Body of pancreas (tissue), 4 donors: ENCODE measurements at regions not wholly inside any gene's neighbourhood (a gene's known extent, or its start where the extent isn't known, plus 50 kb on each side); places are given as distances from the start of the nearest gene placed in this dataset.
"Not testable (repeated sequence)": the region's sequence is repeated elsewhere in the genome, so short reads cannot be mapped to it uniquely, and the experiment has no call there.

Experiments used
- ATAC-seq: fragments of 150-250 bp; one replicate; pipeline ENCODE4 v1.9.1; 2016
- DNase-seq, 4 donors: peaks; one replicate each; pipeline ENCODE4 v3.0.0-alpha.2; 2019
- H3K27ac ChIP-seq, 4 donors: fragments of 200-600 bp; sonication (generic); 1 replicate in 3 of 4; 2 replicates in 1 of 4; pipeline versions ENCODE4 v1.5.1 to v1.6.1; 2016 to 2019; ENCODE audit warnings: mild to moderate bottlenecking in 1 of 4, mixed read lengths in 1 of 4, moderate library complexity in 1 of 4
- H3K27me3 ChIP-seq, 2 donors: fragments of 200-600 bp; sonication (generic); one replicate each; pipeline ENCODE4 v1.6.0; 2016; ENCODE audit warnings: mild to moderate bottlenecking in 1 of 2
- H3K36me3 ChIP-seq, 2 donors: fragments of 200-600 bp; sonication (generic); replicated peaks in 1 of 2; 2 replicates each; pipeline ENCODE4 v1.5.1; 2016; ENCODE audit warnings: low read depth in 2 of 2; ENCODE audit not compliant: insufficient read depth in 1 of 2
- H3K4me1 ChIP-seq: fragments of 200-600 bp; sonication (generic); one replicate; pipeline ENCODE4 v1.6.0; 2016
- H3K4me3 ChIP-seq, 2 donors: fragments of 200-600 bp; sonication (generic); 1 replicate in 1 of 2; 2 replicates in 1 of 2; pipeline ENCODE4 v1.5.1; 2016 to 2019
- H3K9me3 ChIP-seq, 3 donors: fragments of 200-600 bp; sonication (generic); 1 replicate in 2 of 3; 2 replicates in 1 of 3; pipeline ENCODE4 v1.5.1; 2016
- POLR2A ChIP-seq, 3 donors: fragments of 450-650 bp; IDR thresholded peaks; one replicate each; pipeline ENCODE4 v1.6.1; 2016; ENCODE audit warnings: antibody characterized with exemption in 3 of 3, mild to moderate bottlenecking in 2 of 3
- WGBS, 2 donors: methylation state at CpG; one replicate each; pipeline ENCODE4 v1.1.5; 2017; 5-methylcytosine and 5-hydroxymethylcytosine counted together
- intact Hi-C: fragments of 100-400 bp; cut with DNase I; formaldehyde crosslinking; loops from one replicate; pipeline ENCODE4 v1.15.1; 2023
- TF ChIP-seq, protein P1 (sequence below), 7 experiments: fragments of 450-650 bp in 4 of 7; fragments of 200-600 bp in 3 of 7; sonication (generic) in 3 of 7; IDR thresholded peaks; one replicate each; pipeline ENCODE4 v1.5.1; 2016 to 2019; ENCODE audit warnings: antibody characterized with exemption in 7 of 7

DNA sequence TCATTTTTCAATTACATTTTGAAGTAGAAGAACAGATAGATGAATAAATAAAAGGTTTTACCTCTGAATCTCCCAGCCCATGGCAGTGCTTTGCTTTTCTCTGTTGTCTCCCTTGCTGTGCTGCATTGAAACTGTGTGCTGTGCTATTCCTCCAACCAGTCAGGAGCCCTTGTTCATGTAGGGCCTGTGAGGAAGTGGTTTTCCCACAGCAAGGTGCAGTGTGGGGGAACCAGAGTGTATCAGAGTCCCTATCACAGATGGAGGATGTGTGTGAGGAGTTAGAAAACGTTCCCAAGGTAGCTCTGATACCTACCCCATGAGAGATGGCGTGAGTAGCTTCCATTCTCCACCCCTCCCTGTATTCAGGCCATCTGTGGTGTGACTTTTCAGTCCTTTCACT lies 72.8 kb upstream of the RALGAPA2 start:
- H3K9me3 ChIP-seq = no peaks in the 10 kb centered on the region
- TF ChIP-seq, protein P1, sequence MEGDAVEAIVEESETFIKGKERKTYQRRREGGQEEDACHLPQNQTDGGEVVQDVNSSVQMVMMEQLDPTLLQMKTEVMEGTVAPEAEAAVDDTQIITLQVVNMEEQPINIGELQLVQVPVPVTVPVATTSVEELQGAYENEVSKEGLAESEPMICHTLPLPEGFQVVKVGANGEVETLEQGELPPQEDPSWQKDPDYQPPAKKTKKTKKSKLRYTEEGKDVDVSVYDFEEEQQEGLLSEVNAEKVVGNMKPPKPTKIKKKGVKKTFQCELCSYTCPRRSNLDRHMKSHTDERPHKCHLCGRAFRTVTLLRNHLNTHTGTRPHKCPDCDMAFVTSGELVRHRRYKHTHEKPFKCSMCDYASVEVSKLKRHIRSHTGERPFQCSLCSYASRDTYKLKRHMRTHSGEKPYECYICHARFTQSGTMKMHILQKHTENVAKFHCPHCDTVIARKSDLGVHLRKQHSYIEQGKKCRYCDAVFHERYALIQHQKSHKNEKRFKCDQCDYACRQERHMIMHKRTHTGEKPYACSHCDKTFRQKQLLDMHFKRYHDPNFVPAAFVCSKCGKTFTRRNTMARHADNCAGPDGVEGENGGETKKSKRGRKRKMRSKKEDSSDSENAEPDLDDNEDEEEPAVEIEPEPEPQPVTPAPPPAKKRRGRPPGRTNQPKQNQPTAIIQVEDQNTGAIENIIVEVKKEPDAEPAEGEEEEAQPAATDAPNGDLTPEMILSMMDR (IDR thresholded peaks at IDR 0.05) = no peak
- TF ChIP-seq POLR2A (IDR thresholded peaks at IDR 0.05) = no peak
- intact Hi-C loops = no loop called here
- H3K27ac ChIP-seq = no peak overlapping the region
- H3K27me3 ChIP-seq = no peaks in the 10 kb centered on the region
- H3K4me1 ChIP-seq = peaks cover 8% of the 10 kb centered on the region
- no peaks in the 10 kb centered on the region for H3K36me3 ChIP-seq
- ATAC-seq (no peak), DNase-seq (no peak)
- no peak overlapping the region for H3K4me3 ChIP-seq
- 63 to 75% methylated on average over 2 of the region's 2 CpGs for WGBS, 2 donors

DNA sequence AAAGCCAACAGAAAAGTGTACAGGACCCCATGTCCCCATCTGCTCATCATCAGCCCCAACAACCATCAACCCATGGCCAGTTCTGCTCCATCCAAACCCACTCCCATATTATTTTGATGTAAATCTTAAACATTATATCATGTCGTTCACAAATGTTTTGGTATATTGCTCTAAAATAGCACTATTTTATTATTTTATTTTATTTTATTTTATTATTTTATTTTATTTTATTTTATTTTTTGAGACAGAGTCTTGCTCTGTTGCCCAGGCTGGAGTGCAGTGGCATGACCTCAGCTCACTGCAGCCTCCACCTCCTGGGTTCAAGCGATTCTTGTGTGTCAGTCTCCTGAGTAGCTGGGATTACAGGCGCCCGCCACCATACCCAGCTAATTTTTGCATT lies 72.0 kb upstream of the RALGAPA2 start:
- 70 to 95% methylated on average over 4 of the region's 4 CpGs for WGBS, 2 donors

GRCh38 chr20:20783450-20783849 lies 71.0 kb upstream of the RALGAPA2 start:
- intact Hi-C loops = no loop called here
- Histone ChIP-seq H3K27ac (no peak overlapping the region), H3K4me1 (peaks cover 10% of the 10 kb centered on the region), H3K9me3 (no peaks in the 10 kb centered on the region), H3K27me3 (no peaks in the 10 kb centered on the region), H3K36me3 (no peaks in the 10 kb centered on the region), H3K4me3 (no peak overlapping the region)
- DNase-seq (no peak), ATAC-seq (no peak)
- TF ChIP-seq, protein P1 (IDR thresholded peaks at IDR 0.05) = no peak
- no peak for TF ChIP-seq POLR2A (IDR thresholded peaks at IDR 0.05)
- 56 to 65% methylated on average over 6 of the region's 6 CpGs for WGBS, 2 donors

More for the DNA sequence above, 72.0 kb upstream of the RALGAPA2 start:
- H3K27me3 ChIP-seq, intact Hi-C loops, H3K4me3 ChIP-seq, ATAC-seq, H3K9me3 ChIP-seq, H3K27ac ChIP-seq, DNase-seq, H3K36me3 ChIP-seq: not testable (repeated sequence)
- peaks cover 10% of the 10 kb centered on the region for H3K4me1 ChIP-seq

DNA sequence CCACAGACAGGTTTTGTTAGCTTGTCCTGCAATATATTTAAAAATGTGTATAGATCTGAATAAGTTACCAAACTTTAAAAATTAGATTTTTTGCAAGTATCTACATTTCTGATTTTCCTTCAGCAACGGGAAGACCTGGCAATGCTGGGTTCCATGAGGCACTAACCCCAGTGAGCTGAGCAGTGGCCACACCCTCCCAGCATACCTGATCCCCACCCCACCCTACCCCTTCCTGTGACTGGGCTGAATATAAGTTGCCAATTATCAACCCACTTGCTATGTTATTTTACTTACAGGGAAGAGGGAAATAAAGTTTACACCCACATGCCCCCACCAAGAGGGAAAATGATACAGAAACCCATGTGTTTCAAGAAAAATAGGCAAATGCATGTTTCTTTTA lies 70.3 kb upstream of the RALGAPA2 start:
- no peak overlapping the region for H3K4me3 ChIP-seq
- H3K9me3 ChIP-seq = no peaks in the 10 kb centered on the region
- no peak overlapping the region for H3K27ac ChIP-seq
- TF ChIP-seq, protein P1 (IDR thresholded peaks at IDR 0.05) = no peak
- TF ChIP-seq POLR2A (IDR thresholded peaks at IDR 0.05) = no peak
- intact Hi-C loops = no loop called here
- H3K36me3 ChIP-seq = no peaks in the 10 kb centered on the region
- ATAC-seq (no peak), DNase-seq (no peak)
- WGBS, 2 donors = 33 to 38% methylated on average over 1 of the region's 1 CpG
- H3K4me1 ChIP-seq = peaks cover 10% of the 10 kb centered on the region
- no peaks in the 10 kb centered on the region for H3K27me3 ChIP-seq

- Histone ChIP-seq H3K9me3 (no peaks in the 10 kb centered on the region), H3K4me1 (peaks cover 10% of the 10 kb centered on the region), H3K4me3 (no peak overlapping the region), H3K36me3 (no peaks in the 10 kb centered on the region), H3K27me3 (no peaks in the 10 kb centered on the region), H3K27ac (no peak overlapping the region)
- ATAC-seq (no peak), DNase-seq (peak in 2 of 4 donors; percentile 17 to 25)
- intact Hi-C loops = no loop called here
- 39 to 44% methylated on average over 8 of the region's 8 CpGs for WGBS, 2 donors
- TF ChIP-seq, protein P1 (IDR thresholded peaks at IDR 0.05) = no peak
Measured at GRCh38 chr20:20782231-20782630, 69.8 kb upstream of the RALGAPA2 start.
